PC-3 (cell line): ENCODE measurements at regions not wholly inside any gene's neighbourhood (a gene's known extent, or its start where the extent isn't known, plus 50 kb on each side); places are given as distances from the start of the nearest gene placed in this dataset.

Experiments used
- CTCF ChIP-seq: fragments of 300-600 bp; sonication (generic); conservative IDR thresholded peaks from 2 replicates; pipeline ENCODE4 v1.5.1; 2017; ENCODE audit warnings: antibody characterized with exemption, low read depth, mild to moderate bottlenecking, low read length
- EZH2 ChIP-seq: fragments of 300-600 bp; sonication (generic); IDR thresholded peaks from one replicate; pipeline ENCODE4 v1.6.1; 2017; ENCODE audit warnings: antibody characterized with exemption, mild to moderate bottlenecking, low read length; ENCODE audit not compliant: unreplicated experiment

- TF ChIP-seq CTCF (no peak), EZH2 (no peak)
These were observed 194.7 kb upstream of the VCX3A start for GRCh38 chrX:6729626-6730025.
